Hindlimb muscle (tissue), 1 donor: ENCODE measurements at regions not wholly inside any gene's neighbourhood (a gene's known extent, or its start where the extent isn't known, plus 50 kb on each side); places are given as distances from the start of the nearest gene placed in this dataset.
"Not testable (repeated sequence)": the region's sequence is repeated elsewhere in the genome, so short reads cannot be mapped to it uniquely, and the experiment has no call there.

Experiments
- DNase-seq: peaks from one replicate; pipeline ENCODE4 v3.0.0-alpha.2; 2013

DNA sequence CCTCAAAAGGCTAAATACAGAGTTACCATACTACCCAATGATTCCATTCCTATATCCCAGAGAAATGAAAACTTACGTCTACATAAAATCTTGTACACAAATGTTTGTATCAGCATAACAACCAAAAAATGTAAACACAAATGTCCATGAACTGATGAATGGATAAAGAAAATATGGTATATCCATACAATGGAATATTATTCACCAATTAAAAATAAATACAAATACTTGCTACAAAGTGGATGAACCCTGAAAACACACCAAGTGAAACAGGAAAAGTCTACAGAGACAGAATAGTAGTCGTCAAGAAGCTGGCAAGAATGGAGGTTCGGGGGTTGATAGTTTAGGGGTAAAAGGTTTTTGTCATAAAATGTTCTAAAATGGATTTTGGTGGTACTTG is 54.0 kb upstream of the ANKRD28 start:
- DNase-seq, result no peak

GRCh38 chr3:15858547-15859506 is 61.0 kb upstream of the ANKRD28 start:
- peak; percentile 10 for DNase-seq

- DNase-seq, result peak; percentile 88
Measured at GRCh38 chr3:15859507-15860013, 61.8 kb upstream of the ANKRD28 start.

- DNase-seq, result peak; percentile 30
Measured at GRCh38 chr3:15860014-15860934, 62.5 kb upstream of the ANKRD28 start.

- no peak for DNase-seq
Measured at GRCh38 chr3:15861163-15861562, 63.4 kb upstream of the ANKRD28 start.

DNA sequence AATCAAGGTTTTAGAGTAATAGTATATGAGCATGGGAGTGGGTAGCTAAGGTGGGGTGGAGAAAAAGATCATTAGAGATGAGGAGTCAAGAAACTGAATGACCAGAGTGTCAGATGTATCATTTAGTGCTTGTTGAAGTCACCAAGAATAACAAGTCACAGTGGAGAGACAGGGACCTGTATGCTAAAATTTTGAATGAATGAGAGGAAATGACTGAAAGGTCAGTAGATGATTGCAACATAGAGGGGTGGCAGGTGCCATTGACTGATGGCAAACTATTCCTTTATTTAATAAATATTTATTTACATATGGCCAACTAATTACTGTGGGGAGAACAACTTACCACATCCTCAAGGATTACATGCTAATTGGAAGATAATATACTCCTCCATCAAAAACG is 75.0 kb upstream of the ANKRD28 start:
- no peak for DNase-seq

GRCh38 chr3:15873415-15873814 is 75.6 kb upstream of the ANKRD28 start:
- DNase-seq, result no peak

GRCh38 chr3:15875016-15875689 is 77.4 kb upstream of the ANKRD28 start:
- DNase-seq, result no peak

DNA sequence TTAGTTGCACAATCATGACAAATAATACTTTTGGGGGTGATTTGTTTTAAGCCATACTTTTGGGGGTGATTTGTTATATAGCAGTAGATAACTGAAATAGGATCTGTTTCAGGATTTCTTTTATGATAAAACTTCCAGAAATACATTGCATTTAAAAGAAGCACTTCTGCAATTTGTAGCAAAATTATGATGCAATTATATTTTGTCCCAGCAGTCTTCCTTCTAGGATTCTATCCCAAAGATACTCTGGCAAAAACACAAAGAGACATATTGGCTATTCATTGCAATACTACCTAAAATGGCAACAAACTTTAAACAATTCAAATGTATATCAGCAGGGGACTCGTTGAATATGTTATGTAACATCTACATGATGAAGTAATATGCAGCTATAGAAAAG is 78.9 kb upstream of the ANKRD28 start:
- DNase-seq, result no peak

- no peak for DNase-seq
Measured at GRCh38 chr3:15877813-15878212, 80.0 kb upstream of the ANKRD28 start.

GRCh38 chr3:15879787-15880186 is 82.0 kb upstream of the ANKRD28 start:
- DNase-seq, result not testable (repeated sequence)

DNA sequence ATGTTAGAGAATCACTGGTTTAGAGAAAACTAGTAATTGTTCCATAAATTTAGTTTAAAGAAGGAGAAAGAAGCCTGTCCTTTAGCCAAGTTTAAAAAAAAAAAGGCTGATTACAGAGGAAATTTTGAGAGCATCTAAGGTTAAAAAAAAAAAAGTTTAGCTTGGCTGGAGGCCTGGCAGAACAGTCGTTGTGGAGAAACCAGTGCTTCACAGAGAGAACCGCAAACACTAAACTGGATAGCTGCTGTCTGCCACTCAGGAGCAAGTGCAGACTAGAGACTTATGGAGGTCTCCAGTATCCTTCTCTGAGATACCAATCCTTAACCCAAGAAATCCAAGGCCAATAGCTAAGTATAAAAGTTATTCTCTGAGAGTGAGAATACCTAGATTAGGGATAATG is 84.8 kb upstream of the ANKRD28 start:
- DNase-seq, result no peak

- DNase-seq, result no peak
Measured at GRCh38 chr3:15884132-15884531, 86.4 kb upstream of the ANKRD28 start.

- DNase-seq, result no peak
Measured at GRCh38 chr3:15886521-15886920, 88.7 kb upstream of the ANKRD28 start.

DNA sequence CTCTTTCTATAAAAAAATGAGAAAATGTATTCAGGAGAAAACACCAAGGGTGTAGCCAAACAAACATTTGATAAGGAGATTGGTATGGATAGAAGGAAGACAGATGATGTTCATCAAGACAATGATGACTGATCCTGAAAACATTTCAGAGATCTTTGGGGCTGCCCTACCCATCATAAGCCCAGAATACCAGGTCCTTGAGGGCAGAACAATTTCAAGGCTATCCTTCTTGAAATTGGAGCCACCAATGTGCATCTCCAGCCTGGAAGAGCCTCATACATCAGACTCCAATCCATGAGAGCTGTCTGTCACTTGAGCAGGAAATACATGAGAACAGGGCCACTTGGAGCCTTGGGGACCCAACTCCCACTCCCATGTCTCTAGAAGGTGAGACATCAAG is 89.5 kb upstream of the ANKRD28 start:
- no peak for DNase-seq

GRCh38 chr3:15889936-15890335 is 92.2 kb upstream of the ANKRD28 start:
- no peak for DNase-seq

GRCh38 chr3:15892311-15893227 is 94.8 kb upstream of the ANKRD28 start:
- DNase-seq, result no peak

DNA sequence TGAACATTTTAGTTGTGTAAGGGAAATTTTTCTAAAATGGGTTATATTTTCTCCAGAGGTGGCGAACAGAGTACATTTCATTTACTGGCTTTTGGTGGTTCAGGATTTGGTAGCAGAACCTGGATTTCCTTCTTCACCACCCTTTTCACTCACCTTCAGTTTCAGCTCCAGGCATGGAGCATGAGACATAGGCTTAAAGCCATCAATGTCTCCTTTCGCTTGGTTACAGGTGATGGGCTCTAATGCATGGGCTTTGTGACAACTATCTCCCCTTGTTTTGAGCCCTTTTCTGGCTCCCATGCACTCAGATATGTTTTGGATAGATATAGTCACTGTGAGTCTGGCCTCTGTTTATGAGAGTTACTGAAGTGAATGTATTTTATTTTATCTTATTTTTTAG is 96.6 kb upstream of the ANKRD28 start:
- no peak for DNase-seq

DNA sequence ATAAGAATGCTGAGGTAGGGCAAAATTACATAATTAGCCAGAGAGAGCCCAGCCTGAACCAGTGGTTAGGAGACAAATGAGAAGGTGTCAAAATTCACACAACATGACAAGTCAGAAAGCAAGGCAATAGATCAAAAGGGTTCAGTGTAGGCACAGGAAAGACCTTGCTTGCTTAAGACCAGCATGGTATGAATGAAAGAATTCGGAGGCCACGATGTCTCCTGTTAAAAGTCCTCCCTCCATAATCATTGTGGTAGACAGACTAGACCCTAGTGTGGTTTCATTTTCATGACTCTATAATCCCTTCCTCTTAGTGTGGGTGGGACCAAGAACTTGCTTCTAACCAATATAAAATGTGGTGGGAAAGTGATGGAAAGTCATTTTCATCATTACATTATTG is 98.7 kb upstream of the ANKRD28 start:
- no peak for DNase-seq

DNA sequence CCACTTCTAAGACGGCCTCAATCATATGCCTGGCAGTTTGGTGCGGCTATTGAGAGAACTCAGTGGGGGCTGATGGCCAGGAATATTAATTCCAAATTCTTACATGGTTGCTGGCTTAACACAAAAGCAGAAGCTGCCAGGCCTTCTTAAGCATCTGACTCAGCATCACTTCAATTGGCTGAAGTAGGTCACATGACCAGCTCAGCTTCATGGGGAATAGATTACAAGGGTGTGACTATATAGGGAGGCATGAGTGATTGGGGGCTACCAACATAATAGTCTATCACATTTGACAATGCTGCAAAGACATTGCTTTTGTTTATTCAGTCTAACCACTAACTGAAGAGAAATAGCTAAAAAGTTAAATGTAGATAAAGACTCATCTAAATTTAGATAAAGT is 101.6 kb upstream of the ANKRD28 start:
- no peak for DNase-seq

- peak; percentile 28 for DNase-seq
Measured at GRCh38 chr3:15903164-15903563, 105.4 kb upstream of the ANKRD28 start.
